Psoas muscle (tissue), 7 donors: ENCODE measurements at regions not wholly inside any gene's neighbourhood (a gene's known extent, or its start where the extent isn't known, plus 50 kb on each side); places are given as distances from the start of the nearest gene placed in this dataset.

Experiments used
- ATAC-seq, 4 donors: fragments of 200-7000 bp; cut with Tn5 transposase; one replicate each; pipeline ENCODE4 v1.9.1; 2020; ENCODE audit warnings: moderate library complexity in 3 of 4, mild to moderate bottlenecking in 2 of 4
- DNase-seq, 2 donors: peaks; one replicate each; pipeline ENCODE4 v3.0.0-alpha.2; 2020
- H3K27ac ChIP-seq: fragments of 200-600 bp; one replicate; pipeline ENCODE4 v1.8.0; 2022
- H3K27me3 ChIP-seq, 3 donors: fragments of 200-600 bp in 1 of 3; one replicate each; pipeline versions ENCODE4 v1.6.1 to v1.8.0; 2013 to 2022; ENCODE audit warnings: low read length in 2 of 3, mild to moderate bottlenecking in 2 of 3, moderate library complexity in 1 of 3; ENCODE audit not compliant: insufficient read depth in 3 of 3
- H3K36me3 ChIP-seq, 2 donors: fragments of 200-600 bp in 1 of 2; one replicate each; pipeline versions ENCODE4 v1.6.1 to v1.8.0; 2013 to 2022; ENCODE audit warnings: low read depth in 1 of 2, mild to moderate bottlenecking in 1 of 2, moderate library complexity in 1 of 2; ENCODE audit not compliant: insufficient read depth in 1 of 2
- H3K4me1 ChIP-seq: fragments of 200-600 bp; one replicate; pipeline ENCODE4 v1.8.0; 2022
- H3K4me3 ChIP-seq: fragments of 200-600 bp; one replicate; pipeline ENCODE4 v1.8.0; 2022; ENCODE audit warnings: mild to moderate bottlenecking
- H3K9me3 ChIP-seq: fragments of 200-600 bp; one replicate; pipeline ENCODE4 v1.8.0; 2022
- CTCF ChIP-seq: fragments of 200-600 bp; IDR thresholded peaks from one replicate; pipeline ENCODE4 v1.8.0; 2022; ENCODE audit warnings: antibody characterized with exemption
- WGBS, 3 donors: extraction: QIAGEN DNeasy Blood & Tissue Kit; methylation state at CpG; one replicate each; pipeline versions ENCODE4 v1.1.6 to v1.1.7; 2013; 5-methylcytosine and 5-hydroxymethylcytosine counted together
- intact Hi-C, 2 donors: fragments of 100-400 bp; cut with DNase I; formaldehyde crosslinking; loops; one replicate each; pipeline versions ENCODE4 v1.11.0 to v1.14.2; 2022
- donor health status: healthy with polysubstance abuse.
- donor health status: DM: no; HTN: no; CAD: no; lungs with moderate emphysema.
- donor health status: Bipolar disorder and iron deficiency.
- donor health status: healthy.
- donor health status: DM: yes; HTN: yes; CAD: no.
- donor health status: DM: no; HTN: no; CAD: no.
- donor health status: DM: yes; HTN: yes; CAD: no.

- intact Hi-C loops, result no loop called here
- H3K36me3 ChIP-seq, result no peaks in the 10 kb centered on the region
- DNase-seq (no peak), ATAC-seq (no peak)
- 89 to 90% (median 90%) methylated on average over 5 of the region's 5 CpGs for WGBS, 3 donors
- no peak for TF ChIP-seq CTCF
- H3K4me3 ChIP-seq, result no peak overlapping the region
- no peaks in the 10 kb centered on the region for H3K4me1 ChIP-seq
- no peak overlapping the region for H3K27ac ChIP-seq
- no peaks in the 10 kb centered on the region for H3K9me3 ChIP-seq
- H3K27me3 ChIP-seq, result no peaks in the 10 kb centered on the region
Measured at GRCh38 chr4:4709736-4710135, 149.7 kb upstream of the MSX1 start.

- no peaks in the 10 kb centered on the region for H3K4me1 ChIP-seq
- ATAC-seq, result no peak
- H3K27me3 ChIP-seq, result no peaks in the 10 kb centered on the region
- intact Hi-C loops, result no loop called here
- H3K4me3 ChIP-seq, result no peak overlapping the region
- no peaks in the 10 kb centered on the region for H3K9me3 ChIP-seq
- 48 to 55% (median 50%) methylated on average over 7 of the region's 7 CpGs for WGBS, 3 donors
- no peak overlapping the region for H3K27ac ChIP-seq
- H3K36me3 ChIP-seq, result no peaks in the 10 kb centered on the region
- TF ChIP-seq CTCF, result no peak
- DNase-seq, result no peak
Measured at GRCh38 chr4:4704267-4704666, 155.2 kb upstream of the MSX1 start.

GRCh38 chr4:4697584-4697983, 155.7 kb upstream of the STX18 start:
- intact Hi-C loops, result no loop called here
- no peaks in the 10 kb centered on the region for H3K27me3 ChIP-seq
- H3K36me3 ChIP-seq, result no peaks in the 10 kb centered on the region
- DNase-seq, result no peak
- H3K4me3 ChIP-seq, result no peak overlapping the region
- H3K27ac ChIP-seq, result no peak overlapping the region
- no peak for ATAC-seq
- no peaks in the 10 kb centered on the region for H3K9me3 ChIP-seq
- TF ChIP-seq CTCF, result no peak
- no peaks in the 10 kb centered on the region for H3K4me1 ChIP-seq

- ATAC-seq (no peak), DNase-seq (no peak)
- intact Hi-C loops, result no loop called here
- TF ChIP-seq CTCF, result no peak
- H3K4me3 ChIP-seq, result no peak overlapping the region
- WGBS, 3 donors, result 87 to 93% (median 92%) methylated on average over 9 of the region's 9 CpGs
- H3K27ac ChIP-seq, result no peak overlapping the region
- no peaks in the 10 kb centered on the region for H3K4me1 ChIP-seq
- H3K9me3 ChIP-seq, result no peaks in the 10 kb centered on the region
- H3K36me3 ChIP-seq, result no peaks in the 10 kb centered on the region
- H3K27me3 ChIP-seq, result no peaks in the 10 kb centered on the region
Measured at GRCh38 chr4:4696530-4696929, 154.7 kb upstream of the STX18 start.

- no peaks in the 10 kb centered on the region for H3K9me3 ChIP-seq
- 96 to 100% (median 100%) methylated on average over 1 of the region's 1 CpG for WGBS, 3 donors
- H3K4me1 ChIP-seq, result no peaks in the 10 kb centered on the region
- ATAC-seq (no peak), DNase-seq (no peak)
- intact Hi-C loops, result no loop called here
- TF ChIP-seq CTCF, result no peak
- H3K4me3 ChIP-seq, result no peak overlapping the region
- no peaks in the 10 kb centered on the region for H3K36me3 ChIP-seq
- no peaks in the 10 kb centered on the region for H3K27me3 ChIP-seq
- no peak overlapping the region for H3K27ac ChIP-seq
Measured at GRCh38 chr4:4695497-4695896, 153.6 kb upstream of the STX18 start.
